Activated CD4-positive, alpha-beta T cell treated with anti-CD3 and anti-CD28 coated beads, Interleukin-2, amount 50 U/mL, for 16 hours (primary cell): ENCODE measurements at regions not wholly inside any gene's neighbourhood (a gene's known extent, or its start where the extent isn't known, plus 50 kb on each side); places are given as distances from the start of the nearest gene placed in this dataset.

Experiments used
- DNase-seq: peaks from one replicate; pipeline ENCODE4 v3.0.0-alpha.2; 2020

DNA sequence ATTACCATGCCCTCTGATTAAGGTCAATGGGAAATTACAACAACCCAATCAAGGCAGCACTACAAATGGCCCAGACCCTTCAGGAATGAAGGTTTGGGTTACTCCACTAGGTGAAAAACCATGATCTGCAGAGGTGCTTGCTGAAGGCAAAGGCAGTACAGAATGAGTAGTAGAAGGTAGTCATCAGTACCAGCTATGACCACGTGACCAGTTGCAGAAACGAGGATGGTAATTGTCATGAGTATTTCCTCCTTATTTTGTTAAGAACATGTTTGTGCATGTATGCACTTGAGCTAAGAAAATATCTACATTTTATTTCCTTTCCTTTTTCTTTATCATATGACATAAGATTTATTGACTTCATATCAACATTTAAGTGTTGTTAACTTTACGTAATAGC lies 607.1 kb downstream of the KCNT2 start:
- DNase-seq = no peak

GRCh38 chr1:195999022-195999421 lies 609.2 kb downstream of the KCNT2 start:
- no peak for DNase-seq

DNA sequence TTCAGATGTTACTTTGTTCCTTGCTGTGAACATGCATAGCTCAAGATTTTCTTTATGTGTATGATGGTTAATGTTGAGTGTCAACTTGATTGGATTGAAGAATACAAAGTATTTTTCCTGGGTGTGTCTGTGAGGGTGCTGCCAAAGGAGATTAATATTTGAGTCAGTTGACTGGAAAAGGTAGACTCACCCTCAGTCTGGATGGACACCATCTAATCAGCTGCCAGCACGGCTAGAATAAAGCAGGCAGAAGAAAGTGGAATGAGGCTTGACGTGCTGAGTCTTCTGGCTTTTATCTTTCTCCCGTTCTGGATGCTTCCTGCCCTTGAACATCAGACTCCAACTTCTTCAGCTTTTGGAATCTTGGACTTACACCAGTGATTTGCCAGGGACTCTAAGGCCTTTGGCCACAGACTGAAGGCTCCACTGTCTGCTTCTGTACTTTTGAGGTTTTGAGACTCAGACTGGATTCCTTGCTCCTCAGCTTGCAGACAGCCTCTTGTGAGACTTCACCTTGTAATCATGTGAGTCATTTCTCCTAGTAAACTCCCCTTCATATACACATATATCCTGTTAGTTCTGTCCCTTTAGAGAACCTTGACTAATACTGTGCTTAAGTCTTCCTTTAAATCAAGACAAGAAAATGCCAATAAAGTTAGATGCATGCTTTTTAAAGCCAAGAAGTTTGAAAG lies 626.6 kb downstream of the KCNT2 start:
- DNase-seq = no peak

- DNase-seq = no peak
Measured at GRCh38 chr1:195979646-195980045, 628.6 kb downstream of the KCNT2 start.

- no peak for DNase-seq
Measured at GRCh38 chr1:195973311-195973904, 634.8 kb downstream of the KCNT2 start.

DNA sequence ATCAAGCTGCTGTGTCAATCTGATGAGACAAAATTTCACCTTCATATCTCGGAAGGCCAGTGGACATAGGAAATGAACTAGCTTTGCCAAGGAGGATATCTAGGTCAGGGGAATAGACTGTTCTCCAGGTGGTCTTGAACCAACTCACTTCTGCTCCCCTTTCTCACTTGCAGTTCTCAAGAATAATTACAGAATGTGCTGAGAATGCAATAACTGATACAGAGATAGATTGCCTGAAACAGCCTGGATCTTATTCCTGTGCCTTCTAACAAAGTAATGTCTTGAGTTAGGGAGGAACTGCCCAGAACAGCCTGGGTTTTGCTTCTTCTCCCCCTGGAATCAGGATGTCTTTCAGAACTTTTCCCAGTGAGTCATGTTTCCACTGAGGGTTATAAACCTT lies 636.7 kb downstream of the KCNT2 start:
- no peak for DNase-seq

GRCh38 chr1:195970209-195970608 lies 638.0 kb downstream of the KCNT2 start:
- DNase-seq = peak; percentile 2

- DNase-seq = no peak
Measured at GRCh38 chr1:195965475-195965874, 642.8 kb downstream of the KCNT2 start.

- no peak for DNase-seq
Measured at GRCh38 chr1:195965036-195965435, 643.2 kb downstream of the KCNT2 start.

DNA sequence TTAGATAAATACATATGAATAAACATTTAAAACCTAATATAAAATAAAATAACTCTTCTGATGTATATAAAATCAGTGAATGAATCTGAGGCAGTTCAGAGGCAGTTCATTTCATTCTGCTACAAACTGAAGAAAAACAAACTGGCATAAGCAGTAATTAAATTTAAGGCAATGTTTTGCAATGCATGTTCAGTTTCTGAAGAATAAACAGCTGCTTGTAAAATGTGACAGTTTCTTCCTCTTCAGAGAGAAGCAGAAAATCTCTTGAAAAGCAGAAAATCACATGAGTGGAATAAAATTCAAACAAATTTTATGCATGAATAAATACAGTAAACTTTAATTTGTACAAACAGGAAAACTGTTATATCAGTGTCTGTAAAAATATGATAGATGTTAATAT lies 643.7 kb downstream of the KCNT2 start:
- DNase-seq = no peak

DNA sequence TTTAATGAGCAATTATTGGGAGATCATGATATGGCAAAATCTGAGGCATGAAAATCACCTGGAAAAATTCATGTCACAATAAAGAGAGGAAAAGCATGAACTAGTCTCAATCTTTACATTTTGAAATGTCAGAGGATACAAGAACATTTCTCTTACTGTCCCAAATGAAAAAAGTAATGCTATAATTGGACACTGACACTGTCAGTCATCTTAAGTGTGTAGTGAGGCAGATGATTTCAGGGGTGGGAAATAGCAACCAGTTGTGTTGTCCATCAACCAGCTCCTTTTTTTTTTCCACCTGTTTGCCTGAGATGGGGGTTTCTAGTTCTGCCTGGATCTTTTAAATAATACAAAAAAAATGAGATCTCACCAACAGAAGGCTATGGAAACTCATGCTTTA lies 646.2 kb downstream of the KCNT2 start:
- no peak for DNase-seq

DNA sequence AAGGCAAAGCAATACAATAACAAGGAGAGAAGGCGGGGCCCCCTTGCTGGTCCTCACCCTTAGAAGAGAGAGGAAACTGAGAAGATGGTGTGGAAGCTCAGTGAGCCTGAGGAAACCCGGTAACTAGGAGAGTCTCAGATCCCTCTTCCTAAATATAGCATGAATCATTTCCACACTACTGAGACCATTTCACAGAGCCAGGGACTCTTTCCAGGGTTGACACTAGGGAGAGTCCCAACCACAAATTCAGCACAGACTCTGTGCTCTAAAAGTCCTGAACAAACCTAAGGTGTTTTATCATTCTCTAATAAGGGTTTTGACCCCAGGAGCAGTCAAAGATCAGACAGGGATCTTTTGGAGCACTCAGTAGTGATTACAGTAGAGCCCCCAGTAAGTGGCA lies 647.7 kb downstream of the KCNT2 start:
- DNase-seq = no peak

DNA sequence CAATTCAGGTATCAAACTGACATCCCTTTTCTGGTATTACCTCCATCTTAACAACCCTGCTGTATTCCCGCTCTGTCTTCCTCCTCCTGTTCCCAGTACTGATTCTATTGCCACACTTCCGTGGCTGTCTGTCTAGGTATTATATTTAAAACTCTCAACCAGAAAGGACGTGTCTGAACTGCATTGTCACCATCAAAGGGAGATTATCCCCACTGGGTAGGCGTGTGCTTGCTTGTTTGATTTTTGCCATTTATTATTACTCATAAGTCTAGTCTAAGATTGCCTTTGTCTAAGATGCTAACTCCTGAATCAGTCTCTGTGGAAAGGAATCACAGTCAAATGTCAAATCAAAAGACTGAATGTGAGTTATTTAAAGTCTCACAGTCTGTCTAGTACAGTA lies 650.1 kb downstream of the KCNT2 start:
- DNase-seq = no peak

DNA sequence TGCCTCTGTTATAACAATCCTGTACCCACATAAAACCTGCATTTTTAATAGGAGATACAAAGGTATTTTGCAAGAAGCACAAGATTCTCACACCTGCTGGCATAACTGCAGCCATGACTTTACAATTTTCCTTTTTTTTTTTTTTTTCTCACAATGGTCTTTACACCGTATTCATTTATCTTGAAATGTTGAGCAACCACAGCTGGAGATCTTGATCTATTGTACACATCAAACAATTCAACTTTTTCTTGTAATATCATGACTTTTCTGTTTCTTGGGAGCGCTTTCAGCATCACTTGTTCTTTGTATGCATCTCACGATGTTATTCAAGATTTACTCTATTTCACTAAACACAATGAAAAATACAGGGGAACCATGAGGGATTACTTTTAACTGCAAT lies 651.4 kb downstream of the KCNT2 start:
- DNase-seq = no peak

DNA sequence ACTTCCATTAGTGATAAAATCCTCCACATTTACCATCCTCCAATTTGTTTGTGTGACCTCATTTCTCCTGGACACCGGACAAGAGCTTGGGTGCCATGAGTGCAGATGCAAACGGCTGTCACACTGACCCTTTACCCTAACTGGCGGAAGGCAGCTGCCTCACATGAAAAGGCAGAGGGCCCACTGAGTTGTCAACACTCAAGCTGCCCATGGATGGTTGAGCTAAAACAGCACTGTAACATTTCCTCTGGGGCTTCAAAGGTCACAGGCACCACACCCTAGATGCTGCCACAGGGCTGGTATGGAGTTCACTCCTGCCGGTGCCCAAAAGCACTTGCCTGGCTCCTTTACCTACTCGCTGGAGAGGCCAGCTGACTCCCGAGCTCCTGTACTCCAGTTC lies 653.4 kb downstream of the KCNT2 start:
- DNase-seq = no peak

- DNase-seq = no peak
Measured at GRCh38 chr1:195951313-195951712, 656.9 kb downstream of the KCNT2 start.

DNA sequence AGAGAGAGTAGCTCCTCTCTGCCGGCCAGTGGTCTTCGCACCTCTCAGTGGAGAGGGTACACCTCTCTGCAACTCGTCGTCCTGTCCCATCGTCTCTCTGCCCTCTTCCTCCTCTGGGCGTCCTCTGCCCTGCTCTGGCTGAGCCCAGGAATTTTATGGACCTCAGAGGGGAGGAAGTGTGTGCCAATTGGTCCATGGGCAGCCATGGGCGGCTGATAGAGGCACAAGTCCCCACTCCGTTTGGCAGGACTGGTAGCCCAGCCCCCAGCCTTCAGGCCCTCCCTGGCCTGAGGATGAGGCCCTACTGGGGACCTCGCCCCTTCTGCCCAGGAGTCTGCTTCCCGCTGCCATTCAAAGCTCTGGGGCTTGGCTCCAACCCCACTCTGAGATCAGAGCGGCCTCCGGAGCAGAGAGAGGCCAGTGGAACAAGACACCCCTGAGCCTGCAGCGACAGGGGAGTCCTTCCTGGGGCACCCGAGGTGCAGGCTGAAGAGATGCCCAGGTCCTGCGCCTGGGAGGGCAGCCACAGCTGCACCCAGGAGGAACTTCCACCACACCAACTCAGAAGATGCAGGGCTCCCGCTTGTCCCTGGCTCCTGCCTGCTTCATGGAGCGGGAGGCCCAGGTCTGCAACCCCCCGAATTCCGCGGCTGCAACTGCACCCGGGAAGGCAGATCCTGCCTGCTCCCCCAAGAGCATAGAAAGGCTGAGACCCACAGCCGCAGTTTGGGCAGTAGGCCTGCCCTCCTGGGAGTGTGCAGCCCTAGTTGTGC lies 659.9 kb downstream of the KCNT2 start:
- no peak for DNase-seq

GRCh38 chr1:195946500-195946899 lies 661.7 kb downstream of the KCNT2 start:
- DNase-seq = no peak

GRCh38 chr1:195941795-195942194 lies 666.4 kb downstream of the KCNT2 start:
- no peak for DNase-seq

DNA sequence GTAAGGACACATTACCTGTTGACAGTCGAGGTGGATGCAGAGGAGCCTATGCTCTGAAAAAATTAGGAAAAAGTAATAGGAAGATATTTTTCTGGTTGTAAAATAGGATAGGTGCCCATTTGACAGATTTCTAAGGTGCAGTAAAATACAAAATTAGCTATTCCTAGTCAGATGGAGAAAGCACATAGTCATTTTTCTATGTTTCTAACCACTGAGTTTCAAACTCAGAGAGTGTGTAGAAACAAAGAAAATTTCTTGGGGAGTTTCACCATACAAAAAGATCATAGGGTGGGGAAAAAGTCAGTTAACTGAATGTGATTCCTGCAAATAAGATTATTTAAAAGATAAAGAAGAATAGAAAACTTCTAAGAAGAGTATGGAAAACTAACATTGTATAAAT lies 666.9 kb downstream of the KCNT2 start:
- DNase-seq = no peak

DNA sequence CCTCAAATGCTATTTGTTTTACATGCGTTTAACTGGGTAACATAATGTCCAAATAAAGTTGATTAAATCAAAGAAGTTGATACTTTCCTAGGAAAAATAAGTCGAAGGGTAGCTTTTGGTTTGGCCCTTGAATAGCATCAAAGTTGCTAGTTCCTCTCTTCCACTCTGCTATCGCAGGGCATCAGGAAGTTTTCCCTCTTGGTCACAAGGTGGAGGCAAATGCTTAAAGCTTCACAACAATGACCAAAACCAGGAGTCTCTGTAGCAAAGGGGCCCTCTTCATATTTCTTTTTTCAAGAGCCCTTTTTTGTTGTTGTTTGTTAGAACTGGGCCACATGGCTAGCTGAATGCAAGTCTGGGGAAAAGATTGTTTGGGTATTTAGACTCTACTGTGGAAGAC lies 668.4 kb downstream of the KCNT2 start:
- no peak for DNase-seq

- DNase-seq = no peak
Measured at GRCh38 chr1:195934817-195935553, 673.3 kb downstream of the KCNT2 start.

DNA sequence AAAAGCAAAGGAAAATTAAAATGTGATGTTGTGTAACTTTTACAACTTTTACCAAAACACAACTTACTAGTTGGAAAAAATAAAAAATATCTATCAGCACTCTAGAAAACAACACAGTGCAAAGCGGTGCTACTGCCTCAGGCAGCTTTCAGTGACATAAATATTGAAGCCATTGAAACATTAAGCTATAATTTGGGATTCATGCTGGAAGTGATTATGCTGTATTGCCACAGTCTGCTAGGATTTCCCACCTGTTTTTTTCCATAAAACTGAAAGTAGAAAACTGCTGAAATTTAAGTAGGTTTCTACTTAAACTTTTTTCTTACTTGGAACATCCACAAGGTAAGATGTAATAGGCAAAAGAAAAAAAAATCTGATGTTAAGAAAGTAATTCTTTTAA lies 674.4 kb downstream of the KCNT2 start:
- no peak for DNase-seq

DNA sequence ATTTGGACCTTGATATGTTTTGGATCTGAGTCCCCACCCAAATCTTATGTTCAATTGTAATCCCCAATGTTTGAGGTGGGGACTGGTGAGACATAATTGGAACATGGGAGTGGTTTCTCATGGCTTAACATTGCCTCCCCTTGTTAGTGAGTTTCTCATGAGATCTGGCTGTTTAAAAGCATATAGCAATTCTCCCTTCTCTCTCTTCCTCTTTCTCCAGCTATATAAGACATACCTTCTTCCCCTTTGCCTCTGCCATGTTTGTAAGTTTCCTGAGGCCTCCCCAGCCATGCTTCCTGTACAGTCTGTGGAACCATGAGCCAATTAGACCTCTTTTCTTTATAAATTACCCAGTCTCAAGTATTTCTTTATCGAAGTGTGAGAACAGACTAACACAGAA lies 692.4 kb downstream of the KCNT2 start:
- no peak for DNase-seq
